SW 1271 (cell line): ENCODE measurements at regions not wholly inside any gene's neighbourhood (a gene's known extent, or its start where the extent isn't known, plus 50 kb on each side); places are given as distances from the start of the nearest gene placed in this dataset.
A peak's percentile ranks its signal among the peaks of the same experiment; 100 is the strongest.

Experiments used
- DNase-seq, 2 experiments: peaks; one replicate each; lab custom pipeline; 2025; lab: John Stamatoyannopoulos, UW

DNA sequence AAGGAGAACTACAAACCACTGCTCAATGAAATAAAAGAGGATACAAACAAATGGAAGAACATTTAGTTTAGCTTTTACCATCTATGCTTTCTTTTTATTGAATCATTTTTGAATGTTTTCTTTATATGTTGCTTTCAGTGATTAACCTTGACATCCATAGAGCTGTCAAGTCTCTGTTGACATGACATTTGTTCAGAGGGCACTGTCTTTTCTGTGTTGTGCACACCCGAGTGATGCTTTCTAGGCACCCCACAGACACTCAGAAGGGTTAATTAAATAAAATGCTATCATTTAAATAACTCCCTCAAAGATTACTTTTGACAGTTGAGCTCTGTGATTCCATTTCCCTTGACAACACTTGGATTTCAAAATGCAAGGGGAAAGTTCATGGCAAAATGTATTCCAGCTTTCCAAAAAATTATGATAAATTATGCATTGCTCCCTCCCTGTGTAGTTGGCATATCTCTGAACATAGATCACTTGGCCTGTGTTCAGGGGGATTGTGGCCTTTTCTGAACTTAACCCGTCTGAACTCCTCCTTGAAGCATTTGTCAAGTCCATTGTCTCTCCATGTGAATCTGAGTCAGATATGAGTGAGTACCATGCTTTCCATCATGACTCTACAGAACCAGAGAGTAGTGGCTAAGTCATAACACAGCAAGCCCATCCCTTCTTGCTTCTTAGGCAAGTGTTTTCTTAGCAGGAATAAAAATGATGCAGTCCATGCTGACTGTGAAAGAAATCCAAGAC is 372.6 kb downstream of the RPRM start:
- no peak for DNase-seq

DNA sequence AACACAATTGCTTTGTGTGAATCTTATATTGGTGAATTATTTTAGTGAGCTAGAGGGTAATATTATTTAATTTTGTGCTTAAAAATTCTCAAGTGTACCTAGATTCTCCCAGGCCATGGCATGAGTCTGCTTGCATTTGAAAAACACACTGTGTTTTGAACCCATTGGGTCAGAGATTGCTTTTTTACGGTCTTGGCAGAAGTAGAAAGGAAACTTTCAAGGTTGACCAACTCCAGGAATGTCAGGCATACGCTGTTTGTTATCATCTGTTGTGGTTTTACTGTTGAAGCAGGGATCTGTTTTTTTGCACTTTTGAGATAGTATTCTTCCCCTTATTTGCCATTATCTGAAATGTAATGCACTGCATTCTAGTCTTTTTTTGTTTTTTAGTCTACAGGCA is 377.4 kb downstream of the RPRM start:
- DNase-seq = no peak

- no peak for DNase-seq
These were observed 378.4 kb downstream of the RPRM start for GRCh38 chr2:153100151-153100550.

DNA sequence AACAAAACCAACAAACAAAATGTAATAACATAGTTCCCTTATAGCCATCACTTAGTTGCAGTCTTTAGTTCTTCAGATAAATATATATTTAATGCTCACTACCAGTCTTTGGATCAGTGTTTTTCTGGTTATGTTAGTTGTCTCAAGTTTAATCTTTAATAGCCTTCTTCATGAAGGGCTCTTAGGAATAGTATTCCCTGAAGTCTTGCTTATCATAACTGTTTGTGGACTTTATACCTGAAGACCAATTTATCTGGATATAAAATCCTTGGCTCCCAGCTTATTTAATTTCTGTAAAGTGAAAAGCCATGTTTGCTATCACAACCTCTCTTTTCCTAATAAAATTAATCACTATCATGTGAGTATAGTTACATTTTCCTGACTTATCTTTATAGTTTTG is 379.7 kb downstream of the ARL6IP6 start:
- no peak for DNase-seq

- DNase-seq = no peak
These were observed 377.9 kb downstream of the ARL6IP6 start for GRCh38 chr2:153096272-153096671.

- no peak for DNase-seq
These were observed 372.9 kb downstream of the ARL6IP6 start for GRCh38 chr2:153091344-153091743.

DNA sequence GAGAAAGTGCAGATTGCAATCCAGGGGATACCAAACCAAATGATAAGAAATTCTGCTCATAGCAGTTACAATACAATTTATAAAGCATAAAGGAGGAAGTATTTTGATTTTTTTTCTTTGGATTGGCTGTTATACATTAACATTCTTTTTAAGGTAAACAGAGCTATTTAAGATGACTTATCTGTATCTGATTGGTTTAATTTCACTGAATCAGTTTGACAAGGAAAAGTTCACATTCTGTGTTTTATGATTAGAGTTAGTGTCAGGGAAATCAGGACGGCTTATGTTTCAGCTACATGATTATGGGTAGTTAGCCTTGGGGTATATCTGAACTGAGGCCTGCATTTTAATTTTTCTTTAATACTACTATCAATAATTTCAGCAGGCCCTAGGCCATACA is 360.9 kb downstream of the ARL6IP6 start:
- no peak for DNase-seq

DNA sequence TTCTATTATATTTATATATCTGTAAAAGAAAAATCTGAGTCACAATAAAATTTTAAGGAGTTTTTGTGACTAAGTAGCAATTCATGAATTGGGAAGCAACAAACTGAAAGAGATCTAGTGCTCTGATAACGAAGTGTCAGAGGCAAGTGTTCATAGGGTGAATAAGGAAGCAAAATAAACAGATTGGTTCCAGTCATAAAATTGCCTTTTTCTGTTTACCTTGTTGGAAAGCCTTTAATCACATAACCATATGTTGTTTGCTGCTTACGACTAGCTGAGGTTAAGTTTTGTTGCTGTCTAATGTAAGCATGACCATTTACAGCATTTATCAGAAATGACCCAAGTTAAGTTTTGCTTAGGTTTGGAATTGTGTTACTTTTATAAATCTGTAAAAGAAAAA is 358.9 kb downstream of the ARL6IP6 start:
- no peak for DNase-seq

GRCh38 chr2:153074207-153074606 is 355.8 kb downstream of the ARL6IP6 start:
- peak in 1 of 2 experiments; percentile 17 for DNase-seq

- DNase-seq = no peak
These were observed 354.4 kb downstream of the ARL6IP6 start for GRCh38 chr2:153072813-153073212.

GRCh38 chr2:153072077-153072476 is 353.7 kb downstream of the ARL6IP6 start:
- no peak for DNase-seq

DNA sequence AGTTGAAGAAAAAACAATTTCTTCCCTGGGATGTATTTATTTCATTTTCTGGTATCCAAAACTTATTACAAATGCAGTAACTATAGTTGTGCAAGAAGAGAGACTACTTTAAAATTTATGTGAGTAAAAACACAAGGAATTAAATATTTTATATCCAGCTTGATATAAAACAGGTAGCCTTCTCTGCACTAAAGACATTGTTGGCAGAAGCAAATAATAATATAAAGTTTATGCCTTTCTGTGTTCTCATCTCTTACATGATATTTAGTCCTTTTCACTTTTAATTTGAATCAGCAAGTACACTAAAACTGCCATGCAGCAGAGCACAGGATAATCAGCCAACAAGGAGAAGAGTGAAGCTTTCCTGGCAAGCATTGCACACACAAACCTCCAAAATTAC is 352.7 kb downstream of the ARL6IP6 start:
- no peak for DNase-seq

DNA sequence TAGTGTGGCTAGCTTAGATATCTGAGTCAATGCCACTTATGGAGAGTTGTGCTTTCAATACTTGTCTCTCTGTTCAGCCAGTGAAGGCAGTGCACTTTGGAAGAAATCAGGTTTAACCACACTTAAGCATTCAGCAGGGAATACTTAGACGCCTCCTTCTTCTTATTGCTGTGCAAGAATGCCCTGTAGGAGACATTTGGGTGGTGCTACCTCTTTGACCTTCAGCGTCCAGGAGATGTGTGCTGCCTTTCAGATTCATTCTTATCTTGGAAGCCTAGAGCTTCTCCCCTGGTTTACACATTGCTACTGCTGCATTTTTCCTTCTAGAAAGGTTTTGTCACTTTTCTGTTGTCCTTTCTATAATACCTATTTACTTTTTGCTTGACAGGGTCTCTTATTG is 350.5 kb downstream of the ARL6IP6 start:
- no peak for DNase-seq

GRCh38 chr2:153068052-153068451 is 349.6 kb downstream of the ARL6IP6 start:
- DNase-seq = no peak

- DNase-seq = peak; percentile 41 to 80
These were observed 341.1 kb downstream of the ARL6IP6 start for GRCh38 chr2:153059338-153060052.

GRCh38 chr2:153057743-153058142 is 339.3 kb downstream of the ARL6IP6 start:
- no peak for DNase-seq

- DNase-seq = no peak
These were observed 336.8 kb downstream of the ARL6IP6 start for GRCh38 chr2:153055182-153055581.

- no peak for DNase-seq
These were observed 334.6 kb downstream of the ARL6IP6 start for GRCh38 chr2:153052807-153053559.

DNA sequence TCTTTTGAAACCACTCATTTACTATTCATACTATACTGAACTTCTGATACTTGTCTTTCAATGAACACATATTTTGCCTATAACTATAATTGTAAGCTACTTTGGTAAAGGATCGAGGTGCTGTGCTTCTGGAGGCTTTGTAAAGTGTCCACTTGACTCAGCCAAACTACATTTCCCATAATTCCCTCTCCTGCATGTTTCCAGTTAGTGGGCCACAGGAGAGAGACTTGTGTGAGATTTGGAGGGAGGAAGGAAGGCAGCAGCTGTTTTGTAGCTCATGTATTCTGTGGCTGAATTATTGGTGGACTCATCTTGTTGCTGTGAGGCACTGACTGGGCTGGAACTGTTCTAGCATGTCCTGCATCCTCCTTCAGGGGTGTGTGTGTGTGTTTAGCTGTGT is 328.8 kb downstream of the ARL6IP6 start:
- no peak for DNase-seq

GRCh38 chr2:153043385-153043784 is 325.0 kb downstream of the ARL6IP6 start:
- DNase-seq = no peak

GRCh38 chr2:153028626-153029025 is 310.2 kb downstream of the ARL6IP6 start:
- no peak for DNase-seq

DNA sequence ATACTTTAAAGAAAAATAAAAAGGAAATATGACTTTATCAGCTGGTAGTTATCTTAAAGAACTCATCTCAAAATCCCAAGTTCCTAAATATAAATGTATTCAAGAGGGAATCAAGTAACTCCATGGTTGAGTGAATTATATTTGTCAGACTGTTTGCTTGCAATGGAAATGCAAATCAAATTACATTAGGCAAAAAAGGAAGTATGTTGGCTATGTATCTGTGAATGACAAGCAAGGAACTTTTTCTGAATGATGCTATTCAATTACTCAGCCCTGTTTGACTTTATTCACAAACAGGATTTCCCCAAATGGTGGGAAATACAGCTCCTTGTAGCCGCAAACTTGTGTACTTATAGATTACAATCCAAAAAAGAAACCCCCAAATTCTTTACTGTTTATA is 309.1 kb downstream of the ARL6IP6 start:
- no peak for DNase-seq

DNA sequence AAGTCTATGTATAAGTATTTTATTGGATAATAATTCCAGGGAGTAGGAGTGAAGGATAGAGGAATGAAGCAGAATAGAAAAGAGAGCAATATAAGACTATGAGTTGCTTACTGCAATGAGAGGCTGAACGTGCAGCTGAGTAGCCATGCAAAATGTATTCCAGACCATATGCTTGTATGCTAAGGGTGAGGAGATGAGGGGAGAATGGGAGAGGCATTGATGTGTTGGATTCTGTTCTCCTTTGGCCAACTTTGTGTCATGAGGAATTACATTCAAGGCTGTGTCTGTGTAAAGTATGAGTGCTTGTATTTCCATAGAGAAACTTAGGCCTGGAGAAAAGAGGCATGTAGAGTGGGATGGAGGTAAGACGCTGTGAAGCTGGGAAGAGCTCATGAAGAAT is 301.8 kb downstream of the ARL6IP6 start:
- DNase-seq = no peak
